Omental fat pad (tissue), 3 donors: ENCODE measurements at regions not wholly inside any gene's neighbourhood (a gene's known extent, or its start where the extent isn't known, plus 50 kb on each side); places are given as distances from the start of the nearest gene placed in this dataset.
"Not testable (repeated sequence)": the region's sequence is repeated elsewhere in the genome, so short reads cannot be mapped to it uniquely, and the experiment has no call there.

Experiments
- ATAC-seq: fragments of 150-250 bp; one replicate; pipeline ENCODE4 v1.9.1; 2016; ENCODE audit warnings: mild to moderate bottlenecking, moderate library complexity; ENCODE audit not compliant: low FRiP score
- DNase-seq: peaks from one replicate; pipeline ENCODE4 v3.0.0-alpha.2; 2019; ENCODE audit warnings: low spot score
- TF ChIP-seq, protein P1 (sequence below), 3 donors: fragments of 450-650 bp; IDR thresholded peaks; one replicate each; pipeline ENCODE4 v1.5.1; 2016 to 2017; ENCODE audit warnings: antibody characterized with exemption in 3 of 3, mild to moderate bottlenecking in 3 of 3, moderate library complexity in 2 of 3

DNA sequence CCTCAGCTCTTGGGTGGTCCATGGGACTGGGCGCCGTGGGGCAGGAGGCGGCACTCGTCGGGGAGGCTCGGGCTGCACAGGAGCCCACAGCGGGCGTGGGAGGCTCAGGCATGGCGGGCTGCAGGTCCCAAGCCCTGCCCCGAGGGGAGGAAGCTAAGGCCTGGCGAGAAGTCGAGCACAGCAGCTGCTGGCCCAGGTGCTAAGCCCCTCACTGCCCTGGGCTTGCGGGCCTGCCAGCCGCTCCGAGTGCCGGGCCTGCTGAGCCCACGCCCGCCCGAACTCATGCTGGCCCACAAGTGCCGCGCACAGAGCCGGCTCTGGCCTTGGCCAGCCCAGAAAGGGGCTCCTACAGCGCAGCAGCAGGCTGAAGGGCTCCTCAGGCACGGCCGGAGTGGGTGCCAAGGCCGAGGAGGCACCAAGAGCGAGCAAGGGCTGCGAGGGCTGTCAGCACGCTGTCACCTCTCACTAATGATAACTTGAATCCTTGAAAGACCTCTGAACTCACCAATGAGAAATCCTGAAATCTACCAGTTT is 1506.8 kb upstream of the WWC1 start:
- ATAC-seq (no peak), DNase-seq (no peak)
- TF ChIP-seq, protein P1, sequence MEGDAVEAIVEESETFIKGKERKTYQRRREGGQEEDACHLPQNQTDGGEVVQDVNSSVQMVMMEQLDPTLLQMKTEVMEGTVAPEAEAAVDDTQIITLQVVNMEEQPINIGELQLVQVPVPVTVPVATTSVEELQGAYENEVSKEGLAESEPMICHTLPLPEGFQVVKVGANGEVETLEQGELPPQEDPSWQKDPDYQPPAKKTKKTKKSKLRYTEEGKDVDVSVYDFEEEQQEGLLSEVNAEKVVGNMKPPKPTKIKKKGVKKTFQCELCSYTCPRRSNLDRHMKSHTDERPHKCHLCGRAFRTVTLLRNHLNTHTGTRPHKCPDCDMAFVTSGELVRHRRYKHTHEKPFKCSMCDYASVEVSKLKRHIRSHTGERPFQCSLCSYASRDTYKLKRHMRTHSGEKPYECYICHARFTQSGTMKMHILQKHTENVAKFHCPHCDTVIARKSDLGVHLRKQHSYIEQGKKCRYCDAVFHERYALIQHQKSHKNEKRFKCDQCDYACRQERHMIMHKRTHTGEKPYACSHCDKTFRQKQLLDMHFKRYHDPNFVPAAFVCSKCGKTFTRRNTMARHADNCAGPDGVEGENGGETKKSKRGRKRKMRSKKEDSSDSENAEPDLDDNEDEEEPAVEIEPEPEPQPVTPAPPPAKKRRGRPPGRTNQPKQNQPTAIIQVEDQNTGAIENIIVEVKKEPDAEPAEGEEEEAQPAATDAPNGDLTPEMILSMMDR (IDR thresholded peaks at IDR 0.05) = no peak

DNA sequence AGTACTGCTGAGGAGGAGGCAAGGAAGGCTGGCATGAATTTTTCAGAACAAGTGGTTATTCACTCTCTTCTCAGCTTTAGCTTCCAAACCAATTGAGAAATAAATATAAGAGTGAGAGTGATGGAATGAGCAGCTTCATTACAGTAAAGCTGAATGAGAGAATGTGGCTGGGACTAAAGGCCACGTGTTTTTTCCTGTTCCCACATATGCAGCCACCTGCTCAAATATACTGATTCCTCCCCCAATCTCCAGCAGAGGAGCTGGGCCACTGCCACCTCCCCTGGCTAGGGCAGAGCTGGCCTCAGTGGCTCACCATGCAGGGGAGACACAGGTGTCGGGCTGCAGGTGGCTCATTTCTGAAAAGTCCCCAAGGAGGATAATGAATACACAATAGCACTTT is 1505.3 kb upstream of the WWC1 start:
- ATAC-seq = no peak
- DNase-seq = no peak
- TF ChIP-seq, protein P1 (IDR thresholded peaks at IDR 0.05) = no peak

DNA sequence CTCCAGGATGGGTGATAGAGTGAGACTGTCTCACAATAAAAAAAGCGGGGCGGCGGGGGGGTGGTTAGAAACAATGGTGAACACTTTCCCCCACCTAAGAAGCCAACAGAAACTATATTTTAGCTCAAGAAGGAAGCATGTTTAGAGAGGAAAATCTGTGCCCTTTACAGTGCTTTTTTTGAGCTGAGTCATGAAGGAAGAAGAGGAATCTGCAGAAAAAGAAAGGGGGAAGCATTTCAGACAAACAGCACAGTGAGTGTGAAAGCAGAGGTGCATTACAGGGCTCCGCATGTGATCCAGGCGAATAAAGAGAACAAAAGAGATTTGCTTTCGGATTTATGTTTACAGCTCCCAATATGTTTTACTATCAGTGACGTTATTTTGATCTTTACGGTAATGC is 1504.6 kb upstream of the WWC1 start:
- ATAC-seq = no peak

DNA sequence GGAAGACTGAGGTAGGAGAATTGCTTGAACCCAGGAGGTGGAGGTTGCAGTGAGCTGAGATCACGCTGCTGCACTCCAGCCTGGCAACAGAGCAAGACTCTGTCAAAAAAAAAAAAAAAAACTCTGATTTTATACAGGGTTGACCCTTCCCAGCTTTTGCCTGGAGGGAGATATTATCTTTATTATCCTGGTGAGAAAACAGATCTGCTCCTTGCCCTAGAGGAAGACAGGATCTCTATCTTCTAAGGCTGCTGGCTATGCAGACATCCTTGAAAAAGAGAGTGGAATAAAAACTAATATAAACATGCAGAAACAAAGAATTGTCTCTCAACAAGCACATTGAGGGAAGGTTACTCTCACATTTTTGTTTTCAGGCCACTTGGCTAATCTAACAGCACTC is 1503.4 kb upstream of the WWC1 start:
- ATAC-seq (no peak), DNase-seq (no peak)
- TF ChIP-seq, protein P1 (IDR thresholded peaks at IDR 0.05) = no peak

More for the DNA sequence above, 1504.6 kb upstream of the WWC1 start:
- no peak for DNase-seq
- TF ChIP-seq, protein P1 (IDR thresholded peaks at IDR 0.05) = no peak

DNA sequence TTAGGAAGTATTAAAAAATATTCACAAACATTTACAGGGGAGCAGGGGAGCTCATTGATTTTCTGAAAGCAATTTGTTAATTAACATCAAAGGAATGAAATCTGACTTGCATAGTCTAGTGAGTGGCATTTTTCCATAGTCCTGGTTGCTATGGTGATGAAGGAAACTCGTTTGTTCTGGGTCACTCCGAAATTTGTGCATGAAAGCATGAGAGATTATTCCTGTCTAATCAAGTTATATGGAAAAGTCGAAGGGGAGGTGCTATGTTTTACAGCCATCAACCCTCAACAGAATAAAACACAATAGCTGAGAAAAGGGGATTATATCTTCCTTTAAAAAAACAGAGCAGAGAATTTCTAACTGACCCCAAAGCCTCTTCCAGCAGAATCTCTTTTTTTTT is 1495.7 kb upstream of the WWC1 start:
- TF ChIP-seq, protein P1 (IDR thresholded peaks at IDR 0.05) = no peak
- ATAC-seq (no peak), DNase-seq (no peak)

DNA sequence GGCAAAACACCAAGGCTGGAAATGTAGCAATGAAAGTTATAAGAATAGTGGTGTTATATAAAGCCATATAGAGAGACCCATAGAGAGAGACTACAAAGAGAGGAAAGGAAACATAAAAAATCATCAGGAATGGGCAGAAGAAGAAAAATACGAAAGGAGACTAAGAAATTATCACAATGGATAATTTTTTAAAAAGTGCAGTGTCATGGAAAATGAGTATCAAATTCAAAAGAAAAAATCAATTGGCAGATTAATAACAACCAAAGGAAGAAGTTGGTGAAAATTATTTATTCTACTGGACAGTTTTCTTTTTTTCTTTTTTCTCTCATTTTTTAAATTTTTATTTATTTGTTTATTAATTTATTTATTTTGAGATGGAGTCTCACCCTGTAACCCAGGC is 1488.4 kb upstream of the WWC1 start:
- TF ChIP-seq, protein P1 (IDR thresholded peaks at IDR 0.05) = no peak
- no peak for ATAC-seq
- no peak for DNase-seq

DNA sequence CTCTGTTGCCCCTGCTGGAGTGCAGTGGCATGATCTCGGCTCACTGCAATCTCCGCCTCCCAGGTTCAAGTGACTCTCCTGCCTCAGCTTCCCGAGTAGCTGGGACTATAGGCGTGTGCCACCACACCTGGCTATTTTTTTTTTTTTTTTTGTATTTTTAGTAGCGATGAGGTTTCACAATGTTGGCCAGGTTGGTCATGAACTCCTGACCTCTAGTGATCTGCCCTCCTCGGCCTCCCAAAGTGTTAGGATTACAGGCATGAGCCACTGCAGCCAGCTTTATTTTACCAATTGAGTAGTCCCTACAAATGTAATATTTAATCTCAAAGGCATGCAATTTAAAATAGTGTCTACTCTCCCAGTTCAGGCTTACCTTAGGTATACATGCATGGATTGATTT is 1487.2 kb upstream of the WWC1 start:
- DNase-seq, ATAC-seq: not testable (repeated sequence)

DNA sequence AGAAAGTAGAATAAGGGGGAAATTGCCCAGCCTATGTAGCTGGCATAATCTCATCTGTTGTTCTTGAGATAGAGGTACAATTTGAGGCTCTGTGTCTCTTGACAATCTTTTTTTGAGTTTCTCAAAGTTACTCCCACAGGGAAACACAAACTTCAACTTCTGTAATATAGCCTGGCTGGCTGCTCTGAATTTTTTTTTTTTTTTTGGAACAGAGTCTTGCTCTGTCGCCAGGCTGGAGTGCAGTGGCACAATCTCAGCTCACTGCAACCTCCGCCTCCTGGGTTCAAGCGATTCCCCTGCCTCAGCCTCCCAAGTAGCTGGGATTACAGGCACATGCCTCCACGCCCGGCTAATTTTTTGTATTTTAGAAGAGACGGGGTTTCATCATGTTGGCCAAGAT is 1486.8 kb upstream of the WWC1 start:
- not testable (repeated sequence) for DNase-seq, ATAC-seq

DNA sequence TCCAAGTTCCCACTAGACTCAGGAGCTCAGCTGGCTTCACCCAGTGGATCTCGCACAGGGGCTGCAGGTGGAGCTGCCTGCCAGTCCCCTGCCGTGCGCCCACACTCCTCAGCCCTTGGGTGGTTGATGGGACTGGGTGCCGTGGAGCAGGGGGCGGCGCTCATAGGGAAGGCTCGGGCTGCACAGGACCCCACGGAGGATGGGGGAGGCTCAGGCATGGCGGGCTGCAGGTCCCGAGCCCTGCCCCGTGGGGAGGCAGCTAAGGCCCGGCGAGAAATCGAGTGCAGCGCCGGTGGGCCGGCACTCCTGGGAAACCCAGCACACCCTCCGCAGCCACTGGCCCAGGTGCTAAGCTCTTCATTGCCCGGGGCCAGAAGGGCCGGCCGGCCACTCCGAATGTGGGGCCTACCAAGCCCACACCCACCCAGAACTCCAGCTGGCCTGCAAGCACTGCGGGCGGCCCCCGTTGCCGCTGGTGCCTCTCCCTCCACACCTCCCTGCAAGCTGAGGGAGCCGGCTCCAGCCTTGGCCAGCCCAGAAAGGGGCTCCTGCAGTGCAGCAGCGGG is 1481.3 kb upstream of the WWC1 start:
- DNase-seq, ATAC-seq: not testable (repeated sequence)
